GM12873 (cell line): ENCODE measurements at regions not wholly inside any gene's neighbourhood (a gene's known extent, or its start where the extent isn't known, plus 50 kb on each side); places are given as distances from the start of the nearest gene placed in this dataset.

Experiments
- TF ChIP-seq, protein P1 (sequence below): IDR thresholded peaks from 2 replicates; pipeline ENCODE4 v1.5.1; 2012; ENCODE audit warnings: low read depth, mild to moderate bottlenecking, moderate library complexity, low read length, control low read depth; ENCODE audit not compliant: insufficient read depth; ENCODE audit errors: missing control alignments

DNA sequence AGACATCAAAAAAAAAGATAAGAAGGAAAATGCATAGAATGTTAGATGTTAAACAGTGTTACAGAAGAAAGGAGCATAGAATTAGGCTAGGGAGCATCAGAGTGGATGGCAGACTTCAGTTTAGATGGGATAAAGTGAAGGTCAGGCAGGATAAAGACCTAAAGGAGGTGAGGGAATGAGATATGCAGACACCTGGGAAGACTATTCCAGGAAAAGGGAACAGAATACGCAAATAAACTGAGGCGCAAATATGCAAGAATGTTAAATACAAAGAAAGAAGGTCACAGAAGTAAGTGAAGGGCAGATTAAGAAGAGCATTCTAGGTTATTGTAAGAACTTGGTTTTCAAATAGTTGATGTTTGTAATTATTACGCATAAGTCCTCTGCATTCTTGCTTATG is 116.3 kb upstream of the REG3A start:
- TF ChIP-seq, protein P1, sequence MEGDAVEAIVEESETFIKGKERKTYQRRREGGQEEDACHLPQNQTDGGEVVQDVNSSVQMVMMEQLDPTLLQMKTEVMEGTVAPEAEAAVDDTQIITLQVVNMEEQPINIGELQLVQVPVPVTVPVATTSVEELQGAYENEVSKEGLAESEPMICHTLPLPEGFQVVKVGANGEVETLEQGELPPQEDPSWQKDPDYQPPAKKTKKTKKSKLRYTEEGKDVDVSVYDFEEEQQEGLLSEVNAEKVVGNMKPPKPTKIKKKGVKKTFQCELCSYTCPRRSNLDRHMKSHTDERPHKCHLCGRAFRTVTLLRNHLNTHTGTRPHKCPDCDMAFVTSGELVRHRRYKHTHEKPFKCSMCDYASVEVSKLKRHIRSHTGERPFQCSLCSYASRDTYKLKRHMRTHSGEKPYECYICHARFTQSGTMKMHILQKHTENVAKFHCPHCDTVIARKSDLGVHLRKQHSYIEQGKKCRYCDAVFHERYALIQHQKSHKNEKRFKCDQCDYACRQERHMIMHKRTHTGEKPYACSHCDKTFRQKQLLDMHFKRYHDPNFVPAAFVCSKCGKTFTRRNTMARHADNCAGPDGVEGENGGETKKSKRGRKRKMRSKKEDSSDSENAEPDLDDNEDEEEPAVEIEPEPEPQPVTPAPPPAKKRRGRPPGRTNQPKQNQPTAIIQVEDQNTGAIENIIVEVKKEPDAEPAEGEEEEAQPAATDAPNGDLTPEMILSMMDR: no peak

GRCh38 chr2:79275197-79275596 is 115.6 kb upstream of the REG3A start:
- TF ChIP-seq, protein P1: no peak

DNA sequence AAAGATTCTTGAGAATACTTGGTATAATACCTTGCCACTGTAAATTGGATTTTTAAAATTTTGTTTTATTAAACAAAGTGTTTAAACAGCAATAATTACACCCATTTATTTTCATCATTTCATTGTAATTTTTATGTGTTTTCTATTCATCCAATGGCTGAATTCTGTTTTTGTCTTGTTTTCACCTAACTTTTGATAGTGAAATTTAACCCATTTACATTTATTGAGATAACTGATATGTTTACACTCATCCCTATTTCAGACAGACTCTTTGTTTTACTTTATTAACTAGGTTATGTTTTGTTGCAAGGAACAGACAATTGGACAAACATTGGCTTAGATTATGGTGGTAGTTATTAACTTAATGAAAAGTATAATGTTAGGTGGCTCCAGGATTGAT is 113.1 kb upstream of the REG3A start:
- TF ChIP-seq, protein P1: no peak

DNA sequence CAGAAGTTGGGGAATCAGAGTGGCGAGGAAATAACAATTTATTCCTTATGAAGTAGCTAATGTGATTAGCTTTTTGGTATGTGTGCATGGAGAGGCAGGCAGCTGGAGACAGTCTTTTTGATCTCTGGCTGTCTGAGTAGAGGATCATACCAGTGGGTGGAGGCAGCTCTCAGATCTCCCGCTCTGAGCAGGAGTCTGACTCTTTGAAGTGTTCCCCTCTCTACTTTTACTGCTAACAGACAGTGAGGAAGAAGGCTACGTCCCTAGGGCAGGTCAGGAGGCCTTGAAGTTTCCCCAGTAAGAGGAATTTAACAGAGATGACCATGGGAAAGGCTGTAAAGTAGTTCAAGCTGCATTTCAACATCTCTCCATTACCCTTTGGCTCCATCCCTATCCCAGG is 111.9 kb upstream of the REG3A start:
- TF ChIP-seq, protein P1: no peak

- TF ChIP-seq, protein P1: no peak
These were observed 101.3 kb upstream of the REG3A start for GRCh38 chr2:79260848-79261247.

DNA sequence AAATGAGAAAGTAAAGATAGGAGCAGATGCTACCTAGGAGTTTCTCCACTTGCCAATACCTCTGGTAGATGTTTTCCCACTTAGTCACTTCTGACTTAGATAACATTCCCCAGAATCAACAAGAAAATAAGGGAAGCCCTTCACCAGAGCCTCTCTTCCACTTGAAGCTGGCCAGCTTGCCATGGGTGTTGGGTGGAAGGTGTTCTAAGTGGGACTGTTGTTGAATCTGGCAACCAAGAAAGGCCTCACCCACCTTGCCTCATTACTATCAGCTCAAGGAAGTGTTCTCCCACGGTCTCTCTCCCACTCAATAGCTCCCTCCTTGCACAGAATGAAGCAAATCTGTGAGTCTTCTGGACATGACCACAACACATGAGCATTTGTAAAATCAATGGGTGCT is 100.4 kb upstream of the REG3A start:
- TF ChIP-seq, protein P1: no peak

- TF ChIP-seq, protein P1: no peak
These were observed 99.7 kb upstream of the REG3A start for GRCh38 chr2:79259296-79259695.
